Mesothelial cell of epicardium (in vitro differentiated cells): ENCODE measurements at regions not wholly inside any gene's neighbourhood (a gene's known extent, or its start where the extent isn't known, plus 50 kb on each side); places are given as distances from the start of the nearest gene placed in this dataset.

Experiments used
- DNase-seq, 2 experiments: peaks; one replicate each; pipeline ENCODE4 v3.0.0; 2021; ENCODE audit warnings: low spot score in 2 of 2; ENCODE audit not compliant: unreplicated experiment in 2 of 2
- H3K27ac Mint-ChIP-seq: 2 replicates; pipeline ENCODE4 v1.8.0; 2021; ENCODE audit warnings: mixed read lengths
- H3K27me3 Mint-ChIP-seq: 2 replicates; pipeline ENCODE4 v1.8.0; 2021; ENCODE audit warnings: low read depth, mixed read lengths
- H3K36me3 Mint-ChIP-seq: 2 replicates; pipeline ENCODE4 v1.8.0; 2021; ENCODE audit warnings: mixed read lengths
- H3K4me1 Mint-ChIP-seq: 2 replicates; pipeline ENCODE4 v1.8.0; 2021; ENCODE audit warnings: mixed read lengths
- H3K4me3 Mint-ChIP-seq: 2 replicates; pipeline ENCODE4 v1.8.0; 2021; ENCODE audit warnings: mild to moderate bottlenecking, moderate library complexity, mixed read lengths
- H3K9me3 Mint-ChIP-seq: 2 replicates; pipeline ENCODE4 v1.8.0; 2021; ENCODE audit warnings: mixed read lengths
- CTCF ChIP-seq: fragments of 200-600 bp; sonication (generic); IDR thresholded peaks from one replicate; pipeline ENCODE4 v1.5.0; 2021; ENCODE audit warnings: antibody characterized with exemption; ENCODE audit not compliant: unreplicated experiment

- DNase-seq = no peak
- peaks cover 29% of the 10 kb centered on the region for H3K4me1 Mint-ChIP-seq
- H3K36me3 Mint-ChIP-seq = no peaks in the 10 kb centered on the region
- TF ChIP-seq CTCF = no peak
- peak overlapping the region; percentile 28 for H3K27ac Mint-ChIP-seq
- H3K4me3 Mint-ChIP-seq = no peak overlapping the region
- peaks cover 41% of the 10 kb centered on the region for H3K27me3 Mint-ChIP-seq
- H3K9me3 Mint-ChIP-seq = no peaks in the 10 kb centered on the region
Measured at GRCh38 chr9:75414371-75415160, 326.3 kb downstream of the OSTF1 start.

GRCh38 chr9:75417471-75417870 lies 329.2 kb downstream of the OSTF1 start:
- peaks cover 25% of the 10 kb centered on the region for H3K4me1 Mint-ChIP-seq
- H3K9me3 Mint-ChIP-seq = no peaks in the 10 kb centered on the region
- H3K27me3 Mint-ChIP-seq = peaks cover 28% of the 10 kb centered on the region
- DNase-seq = no peak
- no peak overlapping the region for H3K4me3 Mint-ChIP-seq
- H3K36me3 Mint-ChIP-seq = no peaks in the 10 kb centered on the region
- no peak for TF ChIP-seq CTCF
- no peak overlapping the region for H3K27ac Mint-ChIP-seq

GRCh38 chr9:75418518-75418917 lies 330.2 kb downstream of the OSTF1 start:
- DNase-seq = no peak
- Mint-ChIP-seq H3K27me3 (peaks cover 25% of the 10 kb centered on the region), H3K4me3 (no peak overlapping the region), H3K36me3 (no peaks in the 10 kb centered on the region), H3K27ac (no peak overlapping the region), H3K9me3 (no peaks in the 10 kb centered on the region), H3K4me1 (peaks cover 25% of the 10 kb centered on the region)
- no peak for TF ChIP-seq CTCF

- no peak for TF ChIP-seq CTCF
- H3K4me3 Mint-ChIP-seq = no peak overlapping the region
- H3K27ac Mint-ChIP-seq = no peak overlapping the region
- no peaks in the 10 kb centered on the region for H3K36me3 Mint-ChIP-seq
- no peaks in the 10 kb centered on the region for H3K9me3 Mint-ChIP-seq
- peaks cover 39% of the 10 kb centered on the region for H3K27me3 Mint-ChIP-seq
- peaks cover 7% of the 10 kb centered on the region for H3K4me1 Mint-ChIP-seq
- no peak for DNase-seq
Measured at GRCh38 chr9:75422944-75423522, 334.7 kb downstream of the OSTF1 start.

GRCh38 chr9:75429531-75430475 lies 341.5 kb downstream of the OSTF1 start:
- Mint-ChIP-seq H3K4me3 (no peak overlapping the region), H3K4me1 (peaks cover 10% of the 10 kb centered on the region), H3K9me3 (no peaks in the 10 kb centered on the region), H3K27me3 (peaks cover 51% of the 10 kb centered on the region), H3K27ac (peak overlapping the region; percentile 76), H3K36me3 (no peaks in the 10 kb centered on the region)
- no peak for TF ChIP-seq CTCF
- no peak for DNase-seq
